IPS DF 19.7 (cell line): ENCODE measurements at regions not wholly inside any gene's neighbourhood (a gene's known extent, or its start where the extent isn't known, plus 50 kb on each side); places are given as distances from the start of the nearest gene placed in this dataset.
"Not testable (repeated sequence)": the region's sequence is repeated elsewhere in the genome, so short reads cannot be mapped to it uniquely, and the experiment has no call there.

Source experiments
- DNase-seq: peaks from one replicate; pipeline ENCODE4 v3.0.0-alpha.2; 2013; ENCODE audit warnings: low read depth, low spot score

DNA sequence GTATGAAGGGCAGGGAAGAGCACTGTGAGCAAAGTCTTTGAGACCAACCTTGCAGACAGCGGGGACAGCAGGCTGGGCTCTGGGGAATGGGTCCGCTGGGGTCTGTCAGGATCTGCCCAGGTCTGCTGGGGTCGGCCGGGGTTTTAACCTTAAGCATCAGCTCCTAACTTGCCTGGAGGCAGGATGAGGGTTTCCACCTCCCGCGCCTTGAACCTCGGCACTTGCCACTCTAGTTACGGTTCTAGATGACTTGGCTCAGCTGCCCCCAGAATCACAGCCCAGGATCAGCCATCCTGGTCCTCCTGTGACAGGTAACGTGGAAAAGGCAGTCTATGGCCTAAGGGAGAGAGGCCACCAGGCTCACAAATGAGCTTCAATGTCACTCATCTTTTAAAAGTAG, 50.4 kb upstream of the CACUL1 start:
- no peak for DNase-seq

DNA sequence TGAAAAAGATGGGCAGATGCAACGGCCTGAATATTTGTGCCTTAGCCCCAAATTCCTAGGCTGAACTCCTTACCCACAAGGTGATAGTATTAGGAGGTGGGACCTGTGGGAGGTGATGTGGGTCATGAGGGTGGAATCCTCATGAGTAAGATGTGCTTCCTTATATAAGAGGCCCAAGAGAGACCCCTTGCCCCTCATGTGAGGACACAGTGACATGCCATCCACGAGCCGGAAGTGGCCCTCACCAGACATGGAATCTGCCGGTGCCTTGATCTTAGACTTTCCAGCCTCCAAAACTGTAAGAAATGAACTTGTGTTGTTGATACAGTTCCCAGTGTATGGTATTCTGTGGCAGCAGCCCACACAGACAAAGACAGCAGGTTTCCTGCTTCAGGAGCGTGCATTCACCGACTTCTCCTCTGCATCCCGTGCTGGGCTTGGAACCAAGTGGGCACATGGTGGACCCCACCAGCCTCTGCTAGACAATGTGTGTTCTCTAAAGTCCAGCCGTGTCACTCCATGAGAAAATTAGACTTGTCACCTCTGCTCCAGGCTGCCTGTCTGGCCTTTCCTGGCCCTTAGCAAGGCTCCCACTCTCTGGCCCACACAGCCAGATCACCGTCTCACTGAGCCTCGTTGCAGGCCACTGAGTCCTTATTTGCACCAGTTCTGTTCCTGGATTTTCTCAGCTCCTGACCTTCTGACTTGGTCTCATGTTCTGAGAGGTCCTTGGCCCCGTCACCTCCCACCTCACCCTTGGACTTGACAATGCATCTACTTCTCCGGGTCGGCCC, 52.9 kb upstream of the CACUL1 start:
- DNase-seq: no peak

DNA sequence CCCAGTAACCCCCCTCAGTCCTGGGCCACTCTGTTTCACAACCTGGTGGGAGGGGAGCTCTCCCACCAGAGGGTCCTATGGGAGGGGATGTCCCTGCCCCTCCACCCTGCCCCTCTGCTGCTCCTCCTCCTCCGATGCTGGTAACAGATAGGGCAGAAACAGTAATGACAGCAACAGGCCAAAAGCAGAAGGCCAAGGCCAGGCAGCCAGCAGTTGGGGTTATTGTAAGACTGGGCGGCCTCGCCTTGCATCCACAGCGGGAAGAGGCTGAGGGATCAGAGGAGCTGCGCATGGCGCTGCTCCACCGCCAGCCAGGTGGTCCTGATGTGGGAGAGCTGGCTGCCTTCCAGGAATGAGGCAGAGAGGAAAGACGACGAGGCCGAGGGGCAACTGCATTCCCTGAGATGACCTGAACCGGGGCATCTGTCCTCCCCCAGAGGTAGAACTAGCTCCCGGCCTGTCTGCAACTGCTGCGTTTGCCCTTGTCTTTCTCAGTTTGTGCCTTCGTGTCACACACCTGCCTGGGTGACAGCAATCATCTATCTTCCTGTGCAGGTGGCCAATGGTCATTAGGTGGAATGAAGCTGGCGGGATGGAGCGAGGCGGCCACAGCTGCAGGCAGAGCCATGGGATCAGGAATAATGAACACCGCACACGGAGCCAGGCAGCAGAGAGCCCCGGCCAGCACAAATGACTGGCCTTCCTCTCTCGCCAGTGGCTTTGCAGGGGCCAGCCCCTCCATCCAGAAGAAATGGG, 54.0 kb upstream of the CACUL1 start:
- DNase-seq: no peak

DNA sequence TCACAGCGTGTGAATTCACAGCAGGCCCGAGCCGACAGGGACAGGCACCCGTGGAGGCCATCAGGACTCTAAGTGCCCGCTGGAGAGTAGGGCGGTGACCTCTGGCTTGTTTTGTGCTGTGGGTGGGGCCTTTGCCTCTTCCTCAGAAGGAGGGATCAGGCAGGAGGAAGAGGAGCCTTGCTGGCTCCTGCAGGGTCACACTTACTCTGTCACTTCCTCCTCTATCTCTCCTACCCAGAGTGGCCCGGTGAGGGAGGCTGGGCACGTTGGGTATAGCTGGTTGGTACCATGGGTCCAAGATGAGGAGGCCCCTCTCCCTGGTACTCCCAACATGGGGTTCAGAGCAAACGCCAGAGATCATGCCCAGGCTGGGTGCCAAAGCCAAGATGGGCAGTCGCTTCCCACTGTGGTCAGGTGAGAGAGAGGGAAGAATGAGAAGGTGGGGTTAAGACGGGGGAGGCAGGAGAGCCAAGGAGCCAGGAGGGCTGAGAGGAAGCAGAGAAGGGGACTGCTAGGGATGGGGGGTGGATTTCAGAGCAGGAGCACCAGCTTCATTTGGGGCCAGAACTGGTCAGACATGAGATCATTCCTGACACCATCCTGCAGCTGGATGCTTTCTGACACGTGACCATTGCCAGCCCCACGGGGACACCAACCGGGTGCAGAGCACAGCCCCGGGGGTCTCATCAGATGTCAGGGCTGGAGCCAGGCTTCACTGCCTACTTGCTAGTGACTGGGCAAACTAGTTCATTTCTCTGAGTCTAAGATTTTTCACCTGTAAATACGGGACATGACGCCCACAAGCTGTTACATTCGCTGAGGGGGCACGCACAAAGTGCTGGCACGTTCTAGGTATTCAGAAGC, 54.8 kb upstream of the CACUL1 start:
- no peak for DNase-seq

DNA sequence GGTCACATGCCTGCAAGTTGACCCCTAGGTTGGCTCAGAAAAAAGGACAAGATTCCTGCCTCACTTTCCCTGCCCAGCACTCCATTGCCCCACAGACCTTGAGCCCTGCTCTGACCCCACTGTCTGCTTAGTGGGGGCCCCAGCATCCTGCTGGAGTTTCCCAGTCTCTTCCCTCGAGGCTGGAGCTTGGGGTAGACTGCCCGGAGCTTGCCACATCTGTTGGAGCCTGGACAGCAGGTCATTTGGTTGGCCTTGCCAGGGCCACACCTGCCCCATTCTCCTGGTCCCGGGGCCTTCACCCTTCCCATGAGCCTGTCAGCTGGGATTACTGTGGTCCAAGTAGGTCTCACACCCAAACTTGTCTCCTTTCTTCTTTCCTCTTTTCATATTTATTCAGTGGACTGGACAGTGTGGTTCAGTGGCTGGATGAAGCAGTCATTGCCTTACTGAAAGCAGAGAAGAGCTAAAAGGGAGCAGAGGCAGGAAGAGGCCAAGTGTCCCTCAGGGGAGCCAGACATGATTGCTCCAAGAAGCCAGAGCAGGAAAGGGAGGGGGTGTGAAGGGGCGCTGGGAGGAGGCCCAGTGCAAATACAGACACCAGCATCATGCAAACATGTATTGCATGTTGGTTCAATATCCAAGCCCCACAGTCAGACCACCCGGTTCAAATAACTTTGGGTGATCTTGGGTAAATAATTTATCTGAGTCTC, 56.2 kb upstream of the CACUL1 start:
- DNase-seq: no peak

DNA sequence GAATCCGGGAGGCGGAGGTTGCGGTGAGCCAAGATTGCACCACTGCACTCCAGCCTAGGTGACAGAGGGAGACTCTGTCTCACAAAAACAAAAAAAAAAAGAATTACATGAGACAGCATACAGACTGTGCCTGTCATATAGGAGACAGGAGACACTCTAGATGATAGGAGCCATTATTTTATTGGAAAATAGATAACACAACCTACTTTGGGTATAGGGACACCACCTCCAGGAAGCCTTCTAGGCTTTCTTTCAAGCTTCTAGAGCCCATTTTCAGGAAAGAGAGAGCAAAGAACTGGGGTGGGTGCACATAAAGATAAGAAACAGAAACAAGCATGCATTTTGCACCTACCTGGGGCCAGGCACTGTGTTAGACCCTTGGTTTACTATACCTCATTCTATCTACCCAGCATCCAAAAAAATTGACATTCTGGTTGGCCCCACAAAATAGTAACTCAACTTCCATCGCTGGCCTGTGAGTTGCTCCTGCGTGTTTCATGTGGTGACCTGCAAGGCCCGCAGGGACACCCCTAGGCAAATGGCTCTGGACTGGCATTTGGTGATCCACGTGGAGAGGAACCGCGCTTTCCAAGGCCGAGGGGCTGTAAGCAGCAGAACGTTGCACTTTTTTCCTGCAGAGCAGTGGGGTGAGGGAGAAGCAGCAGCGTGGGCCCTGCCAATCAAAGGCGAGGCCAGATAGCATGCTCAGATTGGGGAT, 57.1 kb upstream of the CACUL1 start:
- DNase-seq: no peak

DNA sequence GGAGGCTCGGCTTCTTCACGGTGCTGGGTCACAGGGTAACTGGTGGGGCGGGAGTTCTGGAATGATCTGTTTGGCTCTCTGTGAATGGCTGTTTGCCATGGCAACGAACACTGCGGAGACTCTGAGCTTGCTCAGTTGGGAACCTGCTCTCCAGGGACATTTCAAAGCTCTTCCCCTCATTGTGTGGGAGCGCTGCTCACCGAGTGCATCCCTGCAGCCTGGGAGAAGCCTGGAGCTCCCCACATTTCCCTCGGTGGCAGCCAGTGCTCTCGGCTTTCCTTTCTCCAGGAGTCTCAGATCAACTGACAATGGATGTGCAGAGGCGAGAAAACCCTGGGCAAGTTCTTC, 57.6 kb upstream of the CACUL1 start:
- no peak for DNase-seq

DNA sequence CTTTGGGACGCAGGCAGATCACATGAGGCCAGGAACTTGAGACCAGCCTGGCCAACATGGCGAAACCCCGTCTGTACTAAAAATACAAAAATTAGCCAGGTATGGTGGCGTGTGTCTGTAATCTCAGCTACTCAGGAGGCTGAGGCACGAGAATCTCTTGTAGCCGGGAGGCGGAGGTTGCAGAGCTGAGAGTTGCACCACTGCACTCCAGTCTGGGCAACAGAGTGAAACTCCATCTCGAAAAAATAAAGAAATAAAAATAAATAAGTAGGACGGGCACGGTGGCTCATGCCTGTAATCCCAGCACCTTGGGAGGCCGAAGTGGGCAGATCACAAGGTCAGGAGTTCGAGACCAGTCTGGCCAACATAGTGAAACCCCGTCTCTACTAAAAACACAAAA, 58.2 kb upstream of the CACUL1 start:
- not testable (repeated sequence) for DNase-seq

DNA sequence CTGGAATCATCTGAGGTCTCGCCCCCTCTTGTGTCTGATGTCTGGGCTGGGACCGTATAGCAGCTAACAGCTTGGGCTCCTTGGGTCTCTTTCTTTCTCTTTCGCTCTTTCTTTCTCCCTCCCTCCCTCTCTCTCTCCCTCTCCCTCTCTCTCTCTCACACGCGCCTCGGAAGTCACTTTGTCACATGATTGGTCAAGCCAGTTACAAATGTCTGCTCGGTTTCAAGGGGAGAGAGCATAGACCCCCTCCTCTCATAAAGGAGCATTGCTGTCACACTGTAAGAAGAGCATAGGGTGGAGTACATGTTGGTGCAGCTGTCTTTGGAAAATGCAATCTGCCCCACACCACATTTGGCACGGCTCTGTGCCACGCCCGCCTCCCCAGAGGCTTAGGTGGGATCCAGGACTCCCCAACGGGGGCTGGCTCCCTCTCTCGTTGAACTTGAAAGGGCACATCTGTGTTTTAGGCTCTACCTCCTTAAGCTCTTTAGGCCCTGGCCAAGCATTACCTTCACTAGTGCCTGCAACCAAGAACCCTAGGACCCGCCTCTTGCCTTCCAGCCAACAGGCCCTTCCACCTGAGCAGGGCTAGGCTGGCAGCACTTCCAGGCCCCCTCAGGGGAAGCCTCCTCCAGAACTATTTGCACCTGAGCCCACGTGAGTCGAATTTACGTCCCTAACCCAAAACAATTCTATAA, 61.9 kb upstream of the CACUL1 start:
- no peak for DNase-seq

DNA sequence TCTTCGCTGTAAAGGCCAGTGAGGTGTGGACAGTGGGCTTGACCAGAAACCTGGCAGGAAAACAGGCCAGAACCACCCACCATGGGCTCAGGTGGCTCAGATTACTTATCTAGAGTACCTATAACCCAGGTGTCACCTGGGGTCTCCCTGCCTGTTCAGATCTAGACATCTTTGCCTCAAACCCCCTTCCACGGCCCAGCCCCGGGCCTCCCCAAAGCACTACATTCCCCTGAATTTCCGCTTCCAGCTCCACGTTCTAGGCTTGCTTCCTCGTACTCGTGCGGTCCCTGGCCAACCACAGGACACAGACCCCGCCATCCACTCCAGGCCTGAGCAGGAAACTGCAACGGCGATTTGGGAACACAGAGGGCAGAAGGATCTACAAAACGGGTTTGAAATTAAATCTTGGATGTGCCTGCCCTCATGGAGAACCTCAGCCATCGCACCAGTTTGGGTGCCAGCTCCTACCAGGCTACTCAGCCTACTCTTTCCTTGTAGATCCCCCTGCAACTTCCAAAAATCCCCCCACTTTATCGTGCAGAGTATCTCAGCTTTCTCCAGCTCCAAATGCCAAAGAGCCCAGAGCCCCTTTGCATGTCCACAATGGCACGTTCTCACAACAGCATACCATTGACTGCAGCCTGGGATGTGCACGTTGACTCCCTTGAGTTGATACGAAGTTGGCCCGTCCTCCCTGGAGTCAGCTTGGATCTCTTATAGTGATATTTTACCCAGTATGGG, 62.7 kb upstream of the CACUL1 start:
- DNase-seq: no peak

DNA sequence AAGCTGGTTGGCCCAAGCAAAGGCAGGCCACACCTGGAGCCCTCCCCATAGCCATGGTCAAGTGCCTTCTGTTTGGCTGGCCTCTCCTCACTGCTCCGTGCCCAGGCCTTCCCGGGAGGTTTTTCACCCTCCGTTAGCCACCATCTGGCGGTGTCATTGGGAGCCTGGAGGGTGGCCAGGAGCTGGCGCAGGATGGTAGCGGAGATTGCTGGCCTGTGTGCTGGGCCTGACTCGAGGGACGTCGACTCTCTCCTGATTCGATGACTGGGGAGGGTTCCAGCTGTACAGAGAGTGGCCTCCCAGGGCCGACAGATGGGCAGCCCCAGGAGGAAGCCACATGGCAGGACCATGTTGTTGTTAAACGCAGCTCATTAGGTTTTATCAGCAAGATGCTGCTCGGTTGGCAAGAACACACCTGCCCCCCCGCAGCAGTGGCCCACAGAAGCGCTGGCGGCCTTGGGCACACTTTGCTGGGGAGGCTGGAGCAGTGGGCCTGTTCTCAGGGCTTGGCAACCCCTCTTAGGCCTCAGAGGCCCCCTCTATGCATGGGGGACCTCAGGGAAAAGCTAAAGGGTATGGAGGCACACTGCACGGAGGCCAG, 64.0 kb upstream of the CACUL1 start:
- no peak for DNase-seq

DNA sequence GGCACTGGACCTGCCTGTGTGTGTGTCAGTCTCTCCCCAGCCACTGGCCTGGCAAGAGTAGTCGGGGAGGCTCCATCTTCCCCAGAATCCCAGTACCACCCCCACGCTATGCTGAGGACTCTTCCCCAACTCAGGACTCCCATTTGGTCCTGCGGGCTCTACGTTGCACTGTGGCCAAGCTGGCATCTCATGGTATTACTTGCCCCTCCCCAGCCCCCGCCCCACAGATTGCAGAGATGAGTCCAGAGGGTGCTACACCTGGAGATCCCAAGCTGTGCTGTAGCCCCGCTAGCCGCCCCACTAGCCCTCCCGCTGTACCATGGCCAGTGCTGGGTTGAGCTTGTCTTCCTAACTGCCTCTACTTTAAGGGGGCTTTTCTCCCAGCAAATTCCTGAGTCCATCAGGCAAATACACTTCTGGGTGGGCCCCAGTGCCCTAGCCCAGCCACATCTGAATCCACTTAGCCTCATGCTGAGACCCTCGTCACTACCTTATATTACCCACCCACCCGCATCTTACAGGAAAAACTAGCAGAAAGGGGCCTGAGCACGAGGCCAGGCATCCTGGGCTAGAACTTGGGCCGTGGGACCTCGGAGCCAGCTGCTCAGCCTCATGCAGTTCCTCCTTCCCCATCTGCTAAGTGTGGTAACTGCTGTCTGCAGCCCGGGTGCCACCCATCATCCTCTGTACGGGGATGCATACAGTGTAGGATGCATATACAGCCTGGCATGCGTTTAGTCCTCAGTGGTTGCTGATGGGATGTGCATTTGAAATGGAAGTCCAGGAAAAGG, 65.8 kb upstream of the CACUL1 start:
- DNase-seq: no peak

DNA sequence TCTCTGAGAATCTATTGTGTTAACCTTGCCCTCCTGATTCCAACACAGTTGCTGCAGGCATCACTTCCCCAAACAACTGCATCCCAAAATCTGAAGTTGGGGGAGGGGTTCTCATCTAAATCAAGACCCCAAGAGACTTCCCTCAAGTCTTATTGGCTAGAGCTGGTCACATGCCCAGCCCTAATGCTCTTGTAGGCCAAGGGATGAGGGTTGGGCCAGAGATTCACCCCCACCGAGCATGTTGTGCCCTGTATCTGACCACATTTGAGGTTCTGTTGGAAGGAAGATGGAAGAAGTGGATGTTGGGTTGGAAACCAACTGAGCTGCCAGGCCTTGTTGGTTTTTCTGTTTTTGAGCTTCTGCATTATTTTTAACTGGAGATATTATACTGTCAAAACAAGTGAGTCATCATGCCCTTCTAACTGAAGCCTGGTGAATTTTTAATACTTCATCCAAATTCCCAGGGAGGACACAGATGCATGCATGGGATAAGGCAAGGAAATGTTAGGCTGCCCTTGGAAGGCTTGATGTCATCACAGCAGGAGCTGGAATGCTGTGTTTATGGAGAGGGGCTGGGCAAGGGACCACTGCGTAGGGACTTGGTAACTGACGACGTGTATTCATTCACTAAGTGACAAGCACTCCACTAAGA, 68.6 kb upstream of the CACUL1 start:
- no peak for DNase-seq

DNA sequence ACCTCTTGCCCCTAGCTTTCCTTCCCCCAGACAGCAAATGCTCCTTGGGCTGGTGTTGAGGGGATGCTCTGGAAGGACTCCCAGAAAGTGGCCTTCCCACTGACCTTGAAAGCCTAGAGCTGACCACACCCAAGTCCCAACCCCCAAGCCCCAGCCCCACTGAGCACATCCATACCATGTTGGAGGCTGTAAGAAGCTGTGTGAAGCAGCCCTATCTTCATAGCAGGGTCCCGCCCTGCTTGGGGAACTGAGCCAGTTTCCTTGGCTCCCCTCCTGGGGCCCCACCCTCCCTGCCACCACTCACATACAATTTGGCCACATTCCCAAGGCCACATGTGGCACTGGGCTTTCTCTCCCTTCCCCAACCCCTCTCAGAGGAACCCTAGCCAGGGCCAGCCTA, 72.3 kb upstream of the CACUL1 start:
- no peak for DNase-seq

DNA sequence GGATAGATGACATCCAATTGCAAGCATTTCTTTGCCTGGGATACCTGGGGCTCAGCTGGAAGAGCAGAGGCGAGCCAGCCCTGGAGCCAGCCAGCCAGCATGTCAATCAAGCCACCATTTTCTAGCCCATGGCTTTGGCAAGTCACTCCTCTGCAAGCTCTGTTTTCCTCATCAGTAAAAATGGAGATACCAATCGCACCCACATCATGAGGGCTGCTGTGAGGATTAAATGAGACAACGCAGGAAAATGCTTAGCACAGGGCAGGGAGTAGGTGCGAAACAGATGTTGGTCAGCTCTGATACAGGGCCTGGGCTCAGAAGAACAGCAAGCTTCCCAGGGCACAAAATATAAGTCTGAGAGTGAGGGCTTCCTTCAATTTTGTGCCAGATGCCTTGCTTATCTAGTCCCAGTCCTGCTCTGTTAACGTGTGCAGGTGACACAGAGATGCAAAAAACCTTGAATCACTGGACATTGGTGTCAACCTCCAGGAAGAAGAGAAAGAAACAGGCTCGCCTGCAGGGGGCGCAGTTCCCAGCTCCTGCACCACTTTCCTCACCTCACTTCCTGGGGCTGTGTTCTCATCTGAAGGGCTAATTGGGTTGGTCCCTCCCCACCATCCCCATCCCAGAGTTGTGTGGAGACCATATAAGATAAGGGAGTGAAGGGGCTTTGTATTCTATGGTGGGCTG, 72.8 kb upstream of the CACUL1 start:
- DNase-seq: no peak

DNA sequence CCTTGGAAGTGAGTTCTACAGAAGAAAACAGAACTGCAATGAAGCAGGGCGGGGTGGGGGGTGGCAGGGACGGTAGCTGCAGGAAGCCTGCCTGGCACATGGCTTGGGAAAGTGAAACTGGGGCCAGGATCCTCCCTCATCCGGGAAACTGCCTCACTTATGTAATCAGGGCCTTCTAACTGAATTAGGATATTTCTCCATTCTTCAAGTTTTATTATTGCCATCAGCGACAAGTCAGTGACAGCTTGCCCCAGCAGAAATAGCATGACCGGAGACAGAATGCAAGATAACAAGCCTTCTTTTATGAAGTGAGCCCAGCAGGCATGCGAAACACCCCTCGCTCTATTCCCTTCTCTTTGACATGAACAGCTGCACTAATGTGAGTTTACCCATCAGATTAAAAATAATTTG, 77.5 kb upstream of the CACUL1 start:
- DNase-seq: no peak

DNA sequence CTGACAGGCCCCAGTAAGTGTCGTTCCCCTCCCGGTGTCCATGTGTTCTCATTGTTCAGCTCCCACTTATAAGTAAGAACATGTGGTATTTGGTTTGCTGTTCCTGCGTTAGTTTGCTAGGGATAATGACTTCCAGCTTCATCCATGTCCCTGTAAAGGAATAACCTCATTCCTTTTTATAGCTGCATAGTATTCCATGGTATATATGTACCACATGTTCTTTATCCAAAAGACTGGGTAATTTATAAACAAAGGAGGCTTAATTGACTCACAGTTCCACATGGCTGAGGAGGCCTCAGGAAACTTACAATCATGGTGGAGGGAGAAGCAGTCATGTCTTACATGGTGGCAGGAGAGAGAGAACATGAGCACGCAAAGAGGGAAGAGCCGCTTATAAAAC, 79.6 kb upstream of the CACUL1 start:
- not testable (repeated sequence) for DNase-seq
